Stimulated activated CD4-positive, alpha-beta T cell treated with anti-CD3 and anti-CD28 coated beads, Interleukin-4, amount 100 ng/mL, for 24 hours (primary cell): ENCODE measurements at regions not wholly inside any gene's neighbourhood (a gene's known extent, or its start where the extent isn't known, plus 50 kb on each side); places are given as distances from the start of the nearest gene placed in this dataset.

Experiments used
- DNase-seq: peaks from one replicate; pipeline ENCODE4 v3.0.0-alpha.2; 2020

GRCh38 chr16:55077266-55077665, 146.6 kb downstream of the IRX5 start:
- DNase-seq, result no peak

DNA sequence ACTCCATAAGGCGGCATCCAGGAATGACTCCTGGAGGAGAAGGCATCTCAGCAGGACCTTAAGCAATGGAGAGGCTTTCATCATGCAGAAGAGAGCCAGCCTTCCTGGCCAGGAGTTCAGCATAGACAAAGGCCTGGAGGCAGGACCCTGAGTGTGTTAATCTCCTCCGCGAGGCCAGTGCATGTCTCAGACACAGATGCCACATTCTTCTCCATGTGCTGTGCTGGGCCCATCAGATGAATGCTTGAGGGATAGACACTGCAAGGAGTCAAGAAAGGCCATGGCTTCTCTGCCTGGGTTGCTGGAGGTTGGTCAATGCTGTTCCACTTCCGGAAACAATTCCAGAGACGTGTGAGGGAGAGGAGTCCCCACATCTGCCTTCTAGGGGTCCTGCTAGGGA, 147.5 kb downstream of the IRX5 start:
- no peak for DNase-seq

DNA sequence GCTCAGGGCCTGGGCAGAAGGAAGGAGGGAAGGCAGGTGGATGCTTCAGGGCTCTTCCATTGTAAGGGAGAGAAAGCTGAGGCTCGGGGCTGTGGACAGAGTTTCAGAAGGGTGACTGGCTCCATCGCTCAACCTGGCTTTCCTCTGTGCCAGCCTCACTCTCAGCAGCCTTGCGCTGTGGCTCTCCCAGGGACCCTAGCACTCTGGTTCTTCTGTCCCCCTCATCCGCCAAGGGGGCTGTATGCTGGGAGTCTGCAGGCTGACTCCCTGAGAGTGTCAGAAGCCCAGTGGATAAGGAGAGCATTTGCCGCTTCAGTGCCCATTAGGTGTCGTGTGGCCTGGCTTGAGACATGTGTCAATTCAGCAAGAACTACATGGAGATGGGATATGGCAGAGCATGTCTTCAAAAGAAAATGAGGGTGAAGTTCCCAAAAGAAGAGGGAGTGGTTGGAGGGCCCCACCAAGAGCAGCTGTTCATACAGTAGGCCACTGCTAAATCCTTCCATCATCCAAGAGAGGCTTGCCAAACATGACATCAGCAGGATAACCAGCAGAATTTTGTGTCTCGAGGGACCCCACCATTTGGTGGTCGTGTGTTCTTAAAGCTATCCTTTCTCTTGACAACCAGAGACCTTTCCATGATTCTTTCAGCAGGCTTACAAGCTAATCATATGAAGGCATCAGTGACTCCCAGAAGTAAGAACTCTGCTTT, 148.2 kb downstream of the IRX5 start:
- DNase-seq, result no peak

- DNase-seq, result no peak
These were observed 151.2 kb downstream of the IRX5 start for GRCh38 chr16:55081622-55082590.

DNA sequence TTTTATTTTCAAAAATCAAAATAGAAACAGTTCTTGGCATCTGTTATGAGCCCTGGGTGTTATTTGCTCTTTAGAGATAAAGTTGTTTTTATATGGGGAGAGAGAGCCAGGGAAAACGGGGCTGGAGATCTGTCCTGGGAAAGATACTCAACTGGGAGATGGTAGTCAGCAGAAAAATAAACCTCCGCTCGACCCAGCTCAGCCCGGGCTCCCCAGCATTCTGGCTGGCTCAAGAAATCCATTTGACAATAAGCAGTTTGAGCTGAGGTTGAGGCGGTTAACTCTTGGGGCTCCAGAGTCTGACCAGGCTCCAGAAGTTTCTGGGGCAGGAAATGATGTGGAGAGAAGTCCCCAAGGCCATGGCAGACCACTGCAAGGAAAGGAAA, 151.9 kb downstream of the IRX5 start:
- no peak for DNase-seq

GRCh38 chr16:55083052-55083451, 152.4 kb downstream of the IRX5 start:
- no peak for DNase-seq

GRCh38 chr16:55088098-55088497, 157.4 kb downstream of the IRX5 start:
- DNase-seq, result no peak

GRCh38 chr16:55089600-55089999, 158.9 kb downstream of the IRX5 start:
- DNase-seq, result no peak

GRCh38 chr16:55091213-55091870, 160.7 kb downstream of the IRX5 start:
- DNase-seq, result no peak

GRCh38 chr16:55091871-55092230, 161.2 kb downstream of the IRX5 start:
- DNase-seq, result no peak

DNA sequence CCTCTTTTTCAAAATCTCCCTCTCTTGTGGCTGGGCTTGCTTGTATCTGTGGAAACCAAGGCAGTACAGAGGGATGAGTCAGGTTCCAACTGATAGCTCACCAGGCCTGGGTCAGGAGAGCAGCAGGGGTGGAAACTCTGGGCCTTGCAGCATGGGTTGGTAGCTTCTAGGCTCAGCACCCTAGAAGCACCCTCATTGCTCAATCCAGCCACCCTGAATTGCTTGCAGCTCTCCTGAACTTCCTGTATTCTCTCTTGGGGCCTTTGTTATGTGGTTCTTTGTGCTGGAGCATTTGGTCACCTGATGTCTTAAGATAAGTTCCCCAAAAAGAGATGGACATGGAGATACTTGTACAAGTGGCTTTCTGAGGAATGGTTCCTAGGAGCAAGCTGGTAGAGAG, 169.4 kb downstream of the IRX5 start:
- DNase-seq, result no peak

GRCh38 chr16:55101026-55101425, 170.4 kb downstream of the IRX5 start:
- DNase-seq, result no peak

DNA sequence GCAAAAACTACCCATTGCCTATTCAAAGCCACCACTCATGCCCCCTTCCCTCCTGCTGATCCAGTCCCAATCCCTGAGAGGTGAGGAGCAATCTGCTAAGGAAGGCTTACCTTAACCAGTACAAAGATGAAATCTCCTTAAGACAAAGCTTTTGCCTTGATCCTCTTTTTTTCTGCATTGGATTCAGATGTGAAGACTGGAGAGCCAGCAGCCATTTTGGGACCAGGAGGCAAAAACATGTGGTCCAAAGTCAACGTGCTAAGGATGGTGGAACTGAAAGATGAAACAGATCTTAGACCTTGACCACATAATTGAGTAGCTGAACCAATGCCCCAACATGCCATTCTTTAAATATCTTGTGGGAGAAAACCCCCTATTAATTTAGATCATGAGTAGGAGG, 171.4 kb downstream of the IRX5 start:
- DNase-seq, result no peak

DNA sequence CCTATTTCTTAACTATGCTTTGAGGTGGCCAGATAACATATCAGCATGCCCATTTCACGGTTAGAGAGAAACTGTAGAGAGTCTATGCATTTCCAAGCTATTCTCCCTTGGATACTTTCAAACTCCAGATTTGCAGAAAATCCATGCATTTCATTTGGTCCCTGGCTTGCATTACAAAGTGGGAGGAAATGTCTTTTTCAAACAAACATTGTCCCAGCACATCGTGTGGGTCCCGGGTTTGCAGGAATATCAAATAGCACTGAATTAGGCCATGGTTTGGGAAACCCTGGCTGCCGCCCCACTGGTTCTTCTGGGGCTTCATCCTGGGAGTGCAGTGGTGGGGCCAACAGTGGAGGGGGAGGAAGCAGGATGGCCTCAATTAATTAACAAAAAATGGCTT, 171.9 kb downstream of the IRX5 start:
- DNase-seq, result no peak

GRCh38 chr16:55107851-55108250, 177.2 kb downstream of the IRX5 start:
- DNase-seq, result no peak

- DNase-seq, result no peak
These were observed 182.5 kb downstream of the IRX5 start for GRCh38 chr16:55113210-55113609.

- no peak for DNase-seq
These were observed 184.8 kb downstream of the IRX5 start for GRCh38 chr16:55115506-55115905.

DNA sequence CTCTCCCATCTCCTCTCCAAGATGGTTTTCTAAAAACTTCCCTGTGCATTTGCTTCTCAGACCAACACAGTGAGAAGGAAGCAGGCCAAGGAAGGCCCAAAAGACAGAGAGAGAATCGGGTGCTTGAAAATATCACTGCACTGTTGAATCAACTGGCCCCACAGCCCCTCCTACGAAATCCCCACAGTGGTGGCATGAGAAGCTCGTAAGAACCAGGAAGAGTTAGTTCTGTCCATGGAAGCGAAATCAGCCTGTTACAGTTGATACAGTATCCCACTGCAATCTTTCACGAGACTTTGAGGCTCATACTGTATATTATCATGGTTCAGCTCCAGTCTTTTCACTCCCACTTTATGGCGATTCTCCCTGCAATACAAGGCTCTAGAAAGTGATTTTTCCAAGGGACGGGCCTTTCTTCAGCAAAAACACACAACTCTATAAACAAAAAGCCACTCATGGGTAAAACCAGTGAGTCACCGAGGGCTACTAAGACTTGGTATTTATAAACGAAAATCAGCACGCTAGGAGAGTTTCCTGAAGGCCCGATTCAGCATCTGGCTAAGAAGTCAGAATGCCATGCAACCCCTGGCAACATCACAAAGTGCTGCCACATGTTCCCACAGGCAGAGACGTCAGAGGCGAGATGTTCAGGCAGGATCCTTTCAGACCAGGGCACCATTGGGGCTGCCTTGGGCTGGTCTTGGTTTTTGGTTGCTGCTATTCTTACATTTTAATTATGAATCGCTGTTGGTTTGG, 185.7 kb downstream of the IRX5 start:
- no peak for DNase-seq

DNA sequence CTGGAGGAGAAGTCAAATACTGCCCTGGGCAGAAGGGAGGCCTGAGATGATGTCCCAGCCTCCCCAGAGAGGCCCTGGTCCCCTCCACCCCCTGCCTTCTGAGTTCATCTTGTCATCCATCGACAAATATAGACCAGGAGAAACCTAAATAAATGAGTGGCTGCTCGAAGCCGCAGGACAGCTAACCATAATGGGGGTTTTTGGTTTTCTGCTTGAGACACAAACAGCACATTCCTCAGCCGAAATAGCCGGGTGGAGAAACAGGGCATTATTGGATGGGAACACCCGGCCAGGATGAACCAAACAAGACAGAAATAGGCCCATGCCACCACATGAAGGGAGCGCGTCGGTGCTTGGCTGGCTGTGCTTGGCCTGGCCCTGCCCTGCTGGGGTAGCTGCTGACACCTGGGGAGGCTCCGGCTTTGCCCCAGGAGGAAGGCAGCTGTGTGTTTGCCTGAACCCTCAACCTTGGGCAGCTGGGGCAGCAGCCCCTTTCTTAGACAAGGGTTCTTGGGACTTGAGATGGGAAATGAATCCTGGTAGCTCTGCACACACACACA, 188.1 kb downstream of the IRX5 start:
- no peak for DNase-seq

GRCh38 chr16:55120408-55120807, 189.7 kb downstream of the IRX5 start:
- DNase-seq, result no peak

GRCh38 chr16:55120826-55121225, 190.2 kb downstream of the IRX5 start:
- DNase-seq, result no peak

DNA sequence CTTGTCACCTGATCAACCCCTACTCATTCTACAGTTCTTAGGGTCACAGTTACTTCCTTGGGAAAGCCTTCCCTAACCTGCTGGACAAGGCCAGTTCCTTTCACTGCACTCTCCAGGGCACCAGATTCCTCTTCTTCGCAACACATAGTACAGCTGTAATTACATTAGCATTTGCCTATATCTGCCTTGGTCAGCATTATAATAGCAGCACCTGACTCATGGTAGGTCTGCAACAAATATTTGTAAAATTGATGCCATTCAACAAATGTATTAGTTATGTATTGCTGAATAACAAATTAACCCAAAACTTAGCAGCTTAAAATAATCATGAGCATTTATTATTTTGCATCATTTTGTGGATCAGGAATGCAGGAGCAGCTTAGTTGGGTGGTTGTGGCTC, 193.0 kb downstream of the IRX5 start:
- DNase-seq, result no peak
